SK-N-SH (cell line): ENCODE measurements at regions not wholly inside any gene's neighbourhood (a gene's known extent, or its start where the extent isn't known, plus 50 kb on each side); places are given as distances from the start of the nearest gene placed in this dataset.

Experiments used
- CTCF ChIA-PET: fragments of 300-600, 350-600 bp; formaldehyde crosslinking; extraction: SDS; loops from one replicate; lab custom pipeline; 2021; lab: Yijun Ruan, JAX
- POLR2A ChIA-PET: fragments of 350-600 bp; sonication (Branson Sonifier 250); formaldehyde crosslinking; extraction: SDS; loops from one replicate; lab custom pipeline; 2020; ENCODE audit warnings: antibody characterized with exemption, inconsistent platforms; lab: Yijun Ruan, JAX
- DNase-seq: peaks from one replicate; pipeline ENCODE4 v3.0.0; 2012
- H2AFZ ChIP-seq: fragments of 200-600 bp; sonication (generic); 2 replicates; pipeline ENCODE4 v1.8.1; 2016; ENCODE audit warnings: antibody characterized with exemption, mild to moderate bottlenecking, low read depth
- H3F3A ChIP-seq: fragments of 200-600 bp; sonication (generic); replicated peaks from 2 replicates; pipeline ENCODE3; 2016; ENCODE audit warnings: antibody characterized with exemption, mild to moderate bottlenecking; ENCODE audit not compliant: insufficient read depth
- H3K27ac ChIP-seq, 2 experiments: fragments of 200-500 bp in 1 of 2; fragments of 200-600 bp in 1 of 2; sonication (Bioruptor generic) in 1 of 2; sonication (generic), shearing (Covaris generic) in 1 of 2; 2 replicates each; pipeline versions ENCODE4 v1.5.1 to v1.6.1; 2014 to 2016; ENCODE audit warnings: low read depth in 2 of 2, inconsistent platforms in 1 of 2, low read length in 1 of 2, mild to moderate bottlenecking in 1 of 2, mixed read lengths in 1 of 2
- H3K27me3 ChIP-seq: fragments of 200-600 bp; sonication (generic), shearing (Covaris generic); 2 replicates; pipeline ENCODE4 v1.6.1; 2016; ENCODE audit warnings: mixed run types; ENCODE audit not compliant: insufficient read depth
- H3K36me3 ChIP-seq, 2 experiments: fragments of 200-500 bp in 1 of 2; fragments of 200-600 bp in 1 of 2; sonication (Bioruptor generic) in 1 of 2; sonication (generic) in 1 of 2; replicated peaks in 1 of 2; 2 replicates each; pipeline versions ENCODE3 to v1.5.1; 2014 to 2016; ENCODE audit warnings: low read length in 1 of 2, mild to moderate bottlenecking in 1 of 2; ENCODE audit not compliant: insufficient read depth in 2 of 2, control insufficient read depth in 1 of 2
- H3K4me1 ChIP-seq, 2 experiments: fragments of 200-500 bp in 1 of 2; fragments of 200-600 bp in 1 of 2; sonication (Bioruptor generic) in 1 of 2; sonication (generic), shearing (Covaris generic) in 1 of 2; 2 replicates each; pipeline versions ENCODE4 v1.5.1 to v1.6.1; 2014 to 2016; ENCODE audit warnings: low read depth in 1 of 2, low read length in 1 of 2, mixed run types in 1 of 2; ENCODE audit not compliant: insufficient read depth in 2 of 2, control insufficient read depth in 1 of 2
- H3K4me2 ChIP-seq: fragments of 200-600 bp; sonication (generic), shearing (Covaris generic); 2 replicates; pipeline ENCODE4 v1.6.1; 2017; ENCODE audit warnings: mixed run types
- H3K4me3 ChIP-seq, 2 experiments: fragments of 200-500 bp in 1 of 2; fragments of 200-600 bp in 1 of 2; sonication (Bioruptor generic) in 1 of 2; sonication (generic), shearing (Covaris generic) in 1 of 2; 2 replicates each; pipeline versions ENCODE4 v1.5.1 to v1.8.1; 2014 to 2016; ENCODE audit warnings: low read depth in 2 of 2, inconsistent platforms in 1 of 2, low read length in 1 of 2, mild to moderate bottlenecking in 1 of 2, mixed read lengths in 1 of 2, moderate library complexity in 1 of 2
- H3K79me2 ChIP-seq: fragments of 200-600 bp; sonication (generic); 2 replicates; pipeline ENCODE4 v1.8.1; 2017; ENCODE audit warnings: mild to moderate bottlenecking; ENCODE audit not compliant: insufficient read depth
- H3K9ac ChIP-seq: fragments of 200-600 bp; sonication (generic); 2 replicates; pipeline ENCODE4 v1.6.1; 2017; ENCODE audit warnings: mixed run types
- H3K9me2 ChIP-seq: fragments of 200-600 bp; sonication (generic); 2 replicates; pipeline ENCODE4 v1.6.1; 2017; ENCODE audit warnings: mixed run types
- H3K9me3 ChIP-seq: fragments of 200-600 bp; sonication (generic); 2 replicates; pipeline ENCODE4 v1.6.1; 2017; ENCODE audit warnings: mixed run types, mild to moderate bottlenecking, moderate library complexity
- H4K20me1 ChIP-seq: fragments of 200-600 bp; sonication (generic); 2 replicates; pipeline ENCODE4 v1.6.1; 2017; ENCODE audit warnings: mild to moderate bottlenecking, mixed run types; ENCODE audit not compliant: insufficient read depth
- CHD2 ChIP-seq: fragments of 150-350 bp; IDR thresholded peaks from 2 replicates; pipeline ENCODE4 v1.6.1; 2018; ENCODE audit warnings: low read length; ENCODE audit not compliant: partially characterized antibody
- ELF1 ChIP-seq: IDR thresholded peaks from 2 replicates; pipeline ENCODE4 v1.4.0; 2012
- EP300 ChIP-seq, 2 experiments: IDR thresholded peaks; 2 replicates each; pipeline versions ENCODE4 v1.4.0 to v1.6.1; 2012; ENCODE audit warnings: borderline replicate concordance in 1 of 2, low read depth in 1 of 2, low read length in 1 of 2
- FOXM1 ChIP-seq: IDR thresholded peaks from 2 replicates; pipeline ENCODE4 v1.4.0; 2012; ENCODE audit warnings: low read depth, mild to moderate bottlenecking
- GABPA ChIP-seq: IDR thresholded peaks from 2 replicates; pipeline ENCODE4 v1.4.0; 2012; ENCODE audit warnings: low read depth, mild to moderate bottlenecking
- GATA2 ChIP-seq: sonication (generic); formaldehyde crosslinking; IDR thresholded peaks from 2 replicates; pipeline ENCODE4 v1.5.0; 2020; ENCODE audit warnings: mild to moderate bottlenecking, missing genetic modification reagents
- JUND ChIP-seq: IDR thresholded peaks from 2 replicates; pipeline ENCODE4 v1.4.0; 2012
- MXI1 ChIP-seq: IDR thresholded peaks from 2 replicates; pipeline ENCODE4 v1.6.1; 2012; ENCODE audit warnings: mild to moderate bottlenecking, low read depth, low read length, improper control_type of control experiment
- NRF1 ChIP-seq: IDR thresholded peaks from 2 replicates; pipeline ENCODE4 v1.6.1; 2012; ENCODE audit warnings: low read depth, mild to moderate bottlenecking, low read length
- RCOR1 ChIP-seq: fragments of 150-350 bp; IDR thresholded peaks from 2 replicates; pipeline ENCODE4 v1.6.1; 2017; ENCODE audit warnings: antibody characterized with exemption, low read length
- RXRA ChIP-seq: IDR thresholded peaks from 2 replicates; pipeline ENCODE4 v1.4.0; 2012; ENCODE audit warnings: low read depth, mild to moderate bottlenecking, borderline replicate concordance
- SIN3A ChIP-seq: IDR thresholded peaks from 2 replicates; pipeline ENCODE4 v1.6.1; 2012; ENCODE audit warnings: low read depth, mild to moderate bottlenecking, low read length, moderate library complexity, borderline replicate concordance
- TCF12 ChIP-seq: IDR thresholded peaks from 2 replicates; pipeline ENCODE4 v1.4.0; 2012
- WGBS: methylation state at CpG from one replicate; pipeline ENCODE4 v1.1.6; 2017; ENCODE audit warnings: low lambda C conversion rate; 5-methylcytosine and 5-hydroxymethylcytosine counted together
- TF ChIP-seq, protein P1 (sequence below): fragments of 200-600 bp; sonication (generic); IDR thresholded peaks from 2 replicates; pipeline ENCODE4 v1.6.1; 2017; ENCODE audit warnings: antibody characterized with exemption, mild to moderate bottlenecking, moderate library complexity
- TF ChIP-seq, protein P2 (sequence below): fragments of 150-350 bp; IDR thresholded peaks from 2 replicates; pipeline ENCODE4 v1.6.1; 2017; ENCODE audit warnings: antibody characterized with exemption, low read length, low read depth, borderline replicate concordance
- TF ChIP-seq, protein P3 (sequence below): IDR thresholded peaks from 2 replicates; pipeline ENCODE4 v1.6.1; 2012; ENCODE audit warnings: mild to moderate bottlenecking, low read depth, low read length, moderate library complexity
- TF ChIP-seq, protein P4 (sequence below): fragments of 150-350 bp; IDR thresholded peaks from 2 replicates; pipeline ENCODE4 v1.6.1; 2016; ENCODE audit warnings: mild to moderate bottlenecking, low read depth, low read length

DNA sequence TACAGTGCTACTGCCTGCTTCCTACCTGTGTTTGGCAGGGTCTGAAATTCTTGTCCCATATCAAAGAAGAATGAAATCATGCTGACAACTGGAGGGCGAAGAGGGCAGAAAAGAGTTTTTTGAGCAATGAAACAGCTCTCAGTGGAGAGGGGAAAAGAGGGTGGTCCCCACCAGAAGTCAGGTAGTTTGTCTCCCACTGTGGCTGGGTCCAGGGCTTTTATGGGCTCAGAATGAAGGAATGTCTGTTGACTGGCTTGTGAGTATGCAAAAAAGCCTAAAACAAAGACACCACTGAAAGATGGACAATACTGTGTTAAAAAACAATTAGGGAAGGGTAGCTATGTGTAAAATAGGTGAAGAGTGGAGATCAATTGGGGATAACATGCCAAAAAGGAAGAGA lies 115.0 kb downstream of the ADAM29 start:
- Histone ChIP-seq H3K27me3 (no peaks in the 10 kb centered on the region), H3K9ac (no peak overlapping the region), H3K4me1 (no peaks in the 10 kb centered on the region), H3K27ac (no peak overlapping the region), H3F3A (no peaks in the 10 kb centered on the region), H3K9me3 (no peaks in the 10 kb centered on the region), H3K4me3 (no peak overlapping the region), H3K79me2 (no peaks in the 10 kb centered on the region), H3K4me2 (no peak overlapping the region), H3K36me3 (no peaks in the 10 kb centered on the region), H3K9me2 (no peaks in the 10 kb centered on the region), H4K20me1 (no peaks in the 10 kb centered on the region), H2AFZ (no peak overlapping the region)
- 10% methylated on average over 1 of the region's 1 CpG for WGBS
- POLR2A ChIA-PET: no interaction called here
- DNase-seq: no peak
- TF ChIP-seq MXI1 (no peak), FOXM1 (no peak), ELF1 (no peak), RCOR1 (no peak), EP300 (IDR thresholded peaks at IDR 0.05; ENCODE audit: borderline replicate concordance in 1 of 2, low read depth in 1 of 2, low read length in 1 of 2) (no peak), NRF1 (no peak), GABPA (no peak), JUND (no peak), SIN3A (no peak), GATA2 (CRISPR knock-in tag) (no peak), RXRA (no peak), CHD2 (no peak), TCF12 (no peak)
- TF ChIP-seq, protein P1, sequence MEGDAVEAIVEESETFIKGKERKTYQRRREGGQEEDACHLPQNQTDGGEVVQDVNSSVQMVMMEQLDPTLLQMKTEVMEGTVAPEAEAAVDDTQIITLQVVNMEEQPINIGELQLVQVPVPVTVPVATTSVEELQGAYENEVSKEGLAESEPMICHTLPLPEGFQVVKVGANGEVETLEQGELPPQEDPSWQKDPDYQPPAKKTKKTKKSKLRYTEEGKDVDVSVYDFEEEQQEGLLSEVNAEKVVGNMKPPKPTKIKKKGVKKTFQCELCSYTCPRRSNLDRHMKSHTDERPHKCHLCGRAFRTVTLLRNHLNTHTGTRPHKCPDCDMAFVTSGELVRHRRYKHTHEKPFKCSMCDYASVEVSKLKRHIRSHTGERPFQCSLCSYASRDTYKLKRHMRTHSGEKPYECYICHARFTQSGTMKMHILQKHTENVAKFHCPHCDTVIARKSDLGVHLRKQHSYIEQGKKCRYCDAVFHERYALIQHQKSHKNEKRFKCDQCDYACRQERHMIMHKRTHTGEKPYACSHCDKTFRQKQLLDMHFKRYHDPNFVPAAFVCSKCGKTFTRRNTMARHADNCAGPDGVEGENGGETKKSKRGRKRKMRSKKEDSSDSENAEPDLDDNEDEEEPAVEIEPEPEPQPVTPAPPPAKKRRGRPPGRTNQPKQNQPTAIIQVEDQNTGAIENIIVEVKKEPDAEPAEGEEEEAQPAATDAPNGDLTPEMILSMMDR: no peak
- TF ChIP-seq, protein P2, sequence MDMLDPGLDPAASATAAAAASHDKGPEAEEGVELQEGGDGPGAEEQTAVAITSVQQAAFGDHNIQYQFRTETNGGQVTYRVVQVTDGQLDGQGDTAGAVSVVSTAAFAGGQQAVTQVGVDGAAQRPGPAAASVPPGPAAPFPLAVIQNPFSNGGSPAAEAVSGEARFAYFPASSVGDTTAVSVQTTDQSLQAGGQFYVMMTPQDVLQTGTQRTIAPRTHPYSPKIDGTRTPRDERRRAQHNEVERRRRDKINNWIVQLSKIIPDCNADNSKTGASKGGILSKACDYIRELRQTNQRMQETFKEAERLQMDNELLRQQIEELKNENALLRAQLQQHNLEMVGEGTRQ: no peak
- TF ChIP-seq, protein P3, sequence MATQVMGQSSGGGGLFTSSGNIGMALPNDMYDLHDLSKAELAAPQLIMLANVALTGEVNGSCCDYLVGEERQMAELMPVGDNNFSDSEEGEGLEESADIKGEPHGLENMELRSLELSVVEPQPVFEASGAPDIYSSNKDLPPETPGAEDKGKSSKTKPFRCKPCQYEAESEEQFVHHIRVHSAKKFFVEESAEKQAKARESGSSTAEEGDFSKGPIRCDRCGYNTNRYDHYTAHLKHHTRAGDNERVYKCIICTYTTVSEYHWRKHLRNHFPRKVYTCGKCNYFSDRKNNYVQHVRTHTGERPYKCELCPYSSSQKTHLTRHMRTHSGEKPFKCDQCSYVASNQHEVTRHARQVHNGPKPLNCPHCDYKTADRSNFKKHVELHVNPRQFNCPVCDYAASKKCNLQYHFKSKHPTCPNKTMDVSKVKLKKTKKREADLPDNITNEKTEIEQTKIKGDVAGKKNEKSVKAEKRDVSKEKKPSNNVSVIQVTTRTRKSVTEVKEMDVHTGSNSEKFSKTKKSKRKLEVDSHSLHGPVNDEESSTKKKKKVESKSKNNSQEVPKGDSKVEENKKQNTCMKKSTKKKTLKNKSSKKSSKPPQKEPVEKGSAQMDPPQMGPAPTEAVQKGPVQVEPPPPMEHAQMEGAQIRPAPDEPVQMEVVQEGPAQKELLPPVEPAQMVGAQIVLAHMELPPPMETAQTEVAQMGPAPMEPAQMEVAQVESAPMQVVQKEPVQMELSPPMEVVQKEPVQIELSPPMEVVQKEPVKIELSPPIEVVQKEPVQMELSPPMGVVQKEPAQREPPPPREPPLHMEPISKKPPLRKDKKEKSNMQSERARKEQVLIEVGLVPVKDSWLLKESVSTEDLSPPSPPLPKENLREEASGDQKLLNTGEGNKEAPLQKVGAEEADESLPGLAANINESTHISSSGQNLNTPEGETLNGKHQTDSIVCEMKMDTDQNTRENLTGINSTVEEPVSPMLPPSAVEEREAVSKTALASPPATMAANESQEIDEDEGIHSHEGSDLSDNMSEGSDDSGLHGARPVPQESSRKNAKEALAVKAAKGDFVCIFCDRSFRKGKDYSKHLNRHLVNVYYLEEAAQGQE: no peak
- TF ChIP-seq, protein P4, sequence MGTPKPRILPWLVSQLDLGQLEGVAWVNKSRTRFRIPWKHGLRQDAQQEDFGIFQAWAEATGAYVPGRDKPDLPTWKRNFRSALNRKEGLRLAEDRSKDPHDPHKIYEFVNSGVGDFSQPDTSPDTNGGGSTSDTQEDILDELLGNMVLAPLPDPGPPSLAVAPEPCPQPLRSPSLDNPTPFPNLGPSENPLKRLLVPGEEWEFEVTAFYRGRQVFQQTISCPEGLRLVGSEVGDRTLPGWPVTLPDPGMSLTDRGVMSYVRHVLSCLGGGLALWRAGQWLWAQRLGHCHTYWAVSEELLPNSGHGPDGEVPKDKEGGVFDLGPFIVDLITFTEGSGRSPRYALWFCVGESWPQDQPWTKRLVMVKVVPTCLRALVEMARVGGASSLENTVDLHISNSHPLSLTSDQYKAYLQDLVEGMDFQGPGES: no peak
- CTCF ChIA-PET: no interaction called here
